Stomach (tissue), 4 donors: ENCODE measurements at regions not wholly inside any gene's neighbourhood (a gene's known extent, or its start where the extent isn't known, plus 50 kb on each side); places are given as distances from the start of the nearest gene placed in this dataset.

Experiments used
- CTCF ChIP-seq, 7 experiments: fragments of 450-650 bp in 4 of 7; fragments of 200-600 bp in 3 of 7; sonication (generic) in 3 of 7; IDR thresholded peaks; one replicate each; pipeline ENCODE4 v1.5.1; 2016 to 2019; ENCODE audit warnings: antibody characterized with exemption in 7 of 7, control low read depth in 2 of 7, mild to moderate bottlenecking in 1 of 7
- POLR2A ChIP-seq, 4 donors: fragments of 450-650 bp; IDR thresholded peaks; one replicate each; pipeline ENCODE4 v1.6.1; 2016; ENCODE audit warnings: antibody characterized with exemption in 4 of 4, control low read depth in 2 of 4, mild to moderate bottlenecking in 1 of 4, moderate library complexity in 1 of 4
- POLR2AphosphoS5 ChIP-seq, 3 donors: sonication (generic); formaldehyde crosslinking; IDR thresholded peaks; one replicate each; pipeline ENCODE4 v1.6.1; 2016; ENCODE audit warnings: antibody characterized with exemption in 3 of 3

- TF ChIP-seq POLR2A (IDR thresholded peaks at IDR 0.05) (no peak), CTCF (IDR thresholded peaks at IDR 0.05) (no peak), POLR2AphosphoS5 (IDR thresholded peaks at IDR 0.05) (no peak)
Observed at GRCh38 chr1:182003953-182004586, 57.4 kb downstream of the ZNF648 start.
